SK-N-SH (cell line): ENCODE measurements at regions not wholly inside any gene's neighbourhood (a gene's known extent, or its start where the extent isn't known, plus 50 kb on each side); places are given as distances from the start of the nearest gene placed in this dataset.

ENCODE experiments used
- CTCF ChIA-PET: fragments of 300-600, 350-600 bp; formaldehyde crosslinking; extraction: SDS; loops from one replicate; lab custom pipeline; 2021; lab: Yijun Ruan, JAX
- POLR2A ChIA-PET: fragments of 350-600 bp; sonication (Branson Sonifier 250); formaldehyde crosslinking; extraction: SDS; loops from one replicate; lab custom pipeline; 2020; ENCODE audit warnings: antibody characterized with exemption, inconsistent platforms; lab: Yijun Ruan, JAX
- DNase-seq: peaks from one replicate; pipeline ENCODE4 v3.0.0; 2012
- H2AFZ ChIP-seq: fragments of 200-600 bp; sonication (generic); 2 replicates; pipeline ENCODE4 v1.8.1; 2016; ENCODE audit warnings: antibody characterized with exemption, mild to moderate bottlenecking, low read depth
- H3F3A ChIP-seq: fragments of 200-600 bp; sonication (generic); replicated peaks from 2 replicates; pipeline ENCODE3; 2016; ENCODE audit warnings: antibody characterized with exemption, mild to moderate bottlenecking; ENCODE audit not compliant: insufficient read depth
- H3K27ac ChIP-seq, 2 experiments: fragments of 200-500 bp in 1 of 2; fragments of 200-600 bp in 1 of 2; sonication (Bioruptor generic) in 1 of 2; sonication (generic), shearing (Covaris generic) in 1 of 2; 2 replicates each; pipeline versions ENCODE4 v1.5.1 to v1.6.1; 2014 to 2016; ENCODE audit warnings: low read depth in 2 of 2, inconsistent platforms in 1 of 2, low read length in 1 of 2, mild to moderate bottlenecking in 1 of 2, mixed read lengths in 1 of 2
- H3K27me3 ChIP-seq: fragments of 200-600 bp; sonication (generic), shearing (Covaris generic); 2 replicates; pipeline ENCODE4 v1.6.1; 2016; ENCODE audit warnings: mixed run types; ENCODE audit not compliant: insufficient read depth
- H3K36me3 ChIP-seq, 2 experiments: fragments of 200-500 bp in 1 of 2; fragments of 200-600 bp in 1 of 2; sonication (Bioruptor generic) in 1 of 2; sonication (generic) in 1 of 2; replicated peaks in 1 of 2; 2 replicates each; pipeline versions ENCODE3 to v1.5.1; 2014 to 2016; ENCODE audit warnings: low read length in 1 of 2, mild to moderate bottlenecking in 1 of 2; ENCODE audit not compliant: insufficient read depth in 2 of 2, control insufficient read depth in 1 of 2
- H3K4me1 ChIP-seq, 2 experiments: fragments of 200-500 bp in 1 of 2; fragments of 200-600 bp in 1 of 2; sonication (Bioruptor generic) in 1 of 2; sonication (generic), shearing (Covaris generic) in 1 of 2; 2 replicates each; pipeline versions ENCODE4 v1.5.1 to v1.6.1; 2014 to 2016; ENCODE audit warnings: low read depth in 1 of 2, low read length in 1 of 2, mixed run types in 1 of 2; ENCODE audit not compliant: insufficient read depth in 2 of 2, control insufficient read depth in 1 of 2
- H3K4me2 ChIP-seq: fragments of 200-600 bp; sonication (generic), shearing (Covaris generic); 2 replicates; pipeline ENCODE4 v1.6.1; 2017; ENCODE audit warnings: mixed run types
- H3K4me3 ChIP-seq, 2 experiments: fragments of 200-500 bp in 1 of 2; fragments of 200-600 bp in 1 of 2; sonication (Bioruptor generic) in 1 of 2; sonication (generic), shearing (Covaris generic) in 1 of 2; 2 replicates each; pipeline versions ENCODE4 v1.5.1 to v1.8.1; 2014 to 2016; ENCODE audit warnings: low read depth in 2 of 2, inconsistent platforms in 1 of 2, low read length in 1 of 2, mild to moderate bottlenecking in 1 of 2, mixed read lengths in 1 of 2, moderate library complexity in 1 of 2
- H3K79me2 ChIP-seq: fragments of 200-600 bp; sonication (generic); 2 replicates; pipeline ENCODE4 v1.8.1; 2017; ENCODE audit warnings: mild to moderate bottlenecking; ENCODE audit not compliant: insufficient read depth
- H3K9ac ChIP-seq: fragments of 200-600 bp; sonication (generic); 2 replicates; pipeline ENCODE4 v1.6.1; 2017; ENCODE audit warnings: mixed run types
- H3K9me2 ChIP-seq: fragments of 200-600 bp; sonication (generic); 2 replicates; pipeline ENCODE4 v1.6.1; 2017; ENCODE audit warnings: mixed run types
- H3K9me3 ChIP-seq: fragments of 200-600 bp; sonication (generic); 2 replicates; pipeline ENCODE4 v1.6.1; 2017; ENCODE audit warnings: mixed run types, mild to moderate bottlenecking, moderate library complexity
- H4K20me1 ChIP-seq: fragments of 200-600 bp; sonication (generic); 2 replicates; pipeline ENCODE4 v1.6.1; 2017; ENCODE audit warnings: mild to moderate bottlenecking, mixed run types; ENCODE audit not compliant: insufficient read depth
- GATA2 ChIP-seq: sonication (generic); formaldehyde crosslinking; IDR thresholded peaks from 2 replicates; pipeline ENCODE4 v1.5.0; 2020; ENCODE audit warnings: mild to moderate bottlenecking, missing genetic modification reagents
- JUND ChIP-seq: IDR thresholded peaks from 2 replicates; pipeline ENCODE4 v1.4.0; 2012
- MEF2A ChIP-seq: IDR thresholded peaks from 2 replicates; pipeline ENCODE4 v1.4.0; 2012; ENCODE audit warnings: low read depth, borderline replicate concordance
- NRF1 ChIP-seq: IDR thresholded peaks from 2 replicates; pipeline ENCODE4 v1.6.1; 2012; ENCODE audit warnings: low read depth, mild to moderate bottlenecking, low read length
- POLR2AphosphoS5 ChIP-seq: IDR thresholded peaks from 2 replicates; pipeline ENCODE4 v1.6.1; 2012; ENCODE audit warnings: low read depth, low read length
- RXRA ChIP-seq: IDR thresholded peaks from 2 replicates; pipeline ENCODE4 v1.4.0; 2012; ENCODE audit warnings: low read depth, mild to moderate bottlenecking, borderline replicate concordance
- TAF1 ChIP-seq: IDR thresholded peaks from 2 replicates; pipeline ENCODE4 v1.6.1; 2012; ENCODE audit warnings: low read depth, mild to moderate bottlenecking, low read length, moderate library complexity, borderline replicate concordance
- YY1 ChIP-seq: IDR thresholded peaks from 2 replicates; pipeline ENCODE4 v1.4.0; 2012; ENCODE audit warnings: low read depth, mild to moderate bottlenecking
- WGBS: methylation state at CpG from one replicate; pipeline ENCODE4 v1.1.6; 2017; ENCODE audit warnings: low lambda C conversion rate; 5-methylcytosine and 5-hydroxymethylcytosine counted together
- TF ChIP-seq, protein P1 (sequence below): fragments of 150-350 bp; IDR thresholded peaks from 2 replicates; pipeline ENCODE4 v1.6.1; 2016; ENCODE audit warnings: mild to moderate bottlenecking, low read depth, low read length
- TF ChIP-seq, protein P2 (sequence below): fragments of 200-600 bp; sonication (generic); IDR thresholded peaks from 2 replicates; pipeline ENCODE4 v1.6.1; 2017; ENCODE audit warnings: antibody characterized with exemption, mild to moderate bottlenecking, moderate library complexity

DNA sequence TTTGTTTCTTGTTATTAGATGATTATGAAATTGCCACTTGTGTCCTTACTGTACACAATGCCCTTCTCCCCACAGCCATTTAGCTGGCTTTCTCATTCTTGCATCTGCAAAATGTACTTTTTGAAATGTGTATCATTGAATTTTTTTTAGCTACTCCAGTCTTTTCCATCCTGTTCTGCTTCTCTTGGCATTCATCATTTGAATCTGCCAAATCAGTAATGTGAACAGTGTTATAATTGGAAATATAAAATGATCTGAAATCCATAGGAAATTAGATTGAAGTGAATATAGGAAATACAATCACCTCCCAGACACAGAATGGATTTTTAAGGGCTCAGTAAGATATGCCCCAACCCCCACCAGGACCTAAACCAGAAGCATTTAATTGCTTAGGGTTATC is 253.4 kb downstream of the C12orf50 start:
- H3F3A ChIP-seq: no peaks in the 10 kb centered on the region
- H4K20me1 ChIP-seq: no peaks in the 10 kb centered on the region
- no peaks in the 10 kb centered on the region for H3K9me2 ChIP-seq
- H3K4me2 ChIP-seq: no peak overlapping the region
- H2AFZ ChIP-seq: no peak overlapping the region
- H3K4me1 ChIP-seq: no peaks in the 10 kb centered on the region; a peak in 1 of 4 replicates
- no peaks in the 10 kb centered on the region for H3K79me2 ChIP-seq
- no peak for DNase-seq
- no peak overlapping the region for H3K4me3 ChIP-seq
- no peak overlapping the region for H3K27ac ChIP-seq
- H3K9me3 ChIP-seq: no peaks in the 10 kb centered on the region
- TF ChIP-seq JUND: no peak
- no peaks in the 10 kb centered on the region for H3K36me3 ChIP-seq
- no peak overlapping the region for H3K9ac ChIP-seq
- ChIA-PET CTCF (no interaction called here), POLR2A (no interaction called here)
- no peaks in the 10 kb centered on the region for H3K27me3 ChIP-seq

DNA sequence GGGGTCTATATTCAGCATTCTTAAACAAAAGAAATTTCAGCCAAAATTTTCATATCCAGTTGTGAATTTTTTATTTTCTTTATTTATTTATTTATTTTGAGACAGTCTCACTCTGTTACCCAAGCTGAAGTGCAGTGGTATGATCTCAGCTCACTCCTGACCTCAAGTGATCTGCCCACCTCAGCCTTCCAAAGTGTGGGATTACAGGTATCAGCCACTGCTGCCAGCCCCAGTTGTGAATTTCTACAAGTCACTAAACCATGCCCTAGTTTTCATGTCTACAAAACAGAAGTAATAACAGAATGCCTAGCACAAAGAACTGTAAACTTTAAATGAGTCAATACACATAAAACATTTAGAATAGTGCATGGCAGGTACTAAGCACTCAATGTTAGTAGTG is 254.2 kb downstream of the C12orf50 start:
- Histone ChIP-seq H3K9me3 (no peaks in the 10 kb centered on the region), H2AFZ (no peak overlapping the region), H3K4me3 (no peak overlapping the region), H3K4me1 (no peaks in the 10 kb centered on the region; a peak in 1 of 4 replicates), H3K4me2 (no peak overlapping the region), H3F3A (no peaks in the 10 kb centered on the region), H3K27me3 (no peaks in the 10 kb centered on the region), H3K9ac (no peak overlapping the region), H3K27ac (no peak overlapping the region), H4K20me1 (no peaks in the 10 kb centered on the region), H3K9me2 (no peaks in the 10 kb centered on the region), H3K36me3 (no peaks in the 10 kb centered on the region), H3K79me2 (no peaks in the 10 kb centered on the region)
- DNase-seq: no peak
- TF ChIP-seq TAF1 (no peak), YY1 (no peak), RXRA (no peak), GATA2 (no peak)
- POLR2A ChIA-PET: no interaction called here
- CTCF ChIA-PET: no interaction called here

DNA sequence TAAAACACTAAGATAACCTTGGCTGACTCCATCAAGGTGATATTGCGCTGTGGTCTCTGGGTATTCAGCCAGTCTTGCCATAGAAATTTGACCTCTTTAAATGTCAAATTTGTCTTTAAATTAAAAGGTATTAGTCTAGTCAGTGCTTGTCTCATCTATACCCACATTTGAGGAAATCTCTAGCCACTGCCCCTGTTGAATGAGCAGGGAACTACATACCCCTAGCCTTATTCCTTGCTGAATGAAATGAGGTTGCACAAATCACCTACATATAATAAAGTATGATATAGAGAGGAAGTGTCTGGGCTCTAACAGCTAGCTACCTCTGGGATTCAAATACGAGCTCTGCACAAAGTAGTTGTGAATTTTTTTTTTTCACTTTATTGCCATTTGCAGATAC is 256.8 kb downstream of the C12orf50 start:
- no peaks in the 10 kb centered on the region for H3F3A ChIP-seq
- H3K4me2 ChIP-seq: no peak overlapping the region
- 88% methylated on average over 2 of the region's 2 CpGs for WGBS
- ChIA-PET CTCF (no interaction called here), POLR2A (no interaction called here)
- DNase-seq: no peak
- H3K79me2 ChIP-seq: no peaks in the 10 kb centered on the region
- no peaks in the 10 kb centered on the region for H3K4me1 ChIP-seq
- no peaks in the 10 kb centered on the region for H3K27me3 ChIP-seq
- no peaks in the 10 kb centered on the region for H3K36me3 ChIP-seq
- no peak for TF ChIP-seq POLR2AphosphoS5
- TF ChIP-seq, protein P1, sequence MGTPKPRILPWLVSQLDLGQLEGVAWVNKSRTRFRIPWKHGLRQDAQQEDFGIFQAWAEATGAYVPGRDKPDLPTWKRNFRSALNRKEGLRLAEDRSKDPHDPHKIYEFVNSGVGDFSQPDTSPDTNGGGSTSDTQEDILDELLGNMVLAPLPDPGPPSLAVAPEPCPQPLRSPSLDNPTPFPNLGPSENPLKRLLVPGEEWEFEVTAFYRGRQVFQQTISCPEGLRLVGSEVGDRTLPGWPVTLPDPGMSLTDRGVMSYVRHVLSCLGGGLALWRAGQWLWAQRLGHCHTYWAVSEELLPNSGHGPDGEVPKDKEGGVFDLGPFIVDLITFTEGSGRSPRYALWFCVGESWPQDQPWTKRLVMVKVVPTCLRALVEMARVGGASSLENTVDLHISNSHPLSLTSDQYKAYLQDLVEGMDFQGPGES: no peak
- TF ChIP-seq, protein P2, sequence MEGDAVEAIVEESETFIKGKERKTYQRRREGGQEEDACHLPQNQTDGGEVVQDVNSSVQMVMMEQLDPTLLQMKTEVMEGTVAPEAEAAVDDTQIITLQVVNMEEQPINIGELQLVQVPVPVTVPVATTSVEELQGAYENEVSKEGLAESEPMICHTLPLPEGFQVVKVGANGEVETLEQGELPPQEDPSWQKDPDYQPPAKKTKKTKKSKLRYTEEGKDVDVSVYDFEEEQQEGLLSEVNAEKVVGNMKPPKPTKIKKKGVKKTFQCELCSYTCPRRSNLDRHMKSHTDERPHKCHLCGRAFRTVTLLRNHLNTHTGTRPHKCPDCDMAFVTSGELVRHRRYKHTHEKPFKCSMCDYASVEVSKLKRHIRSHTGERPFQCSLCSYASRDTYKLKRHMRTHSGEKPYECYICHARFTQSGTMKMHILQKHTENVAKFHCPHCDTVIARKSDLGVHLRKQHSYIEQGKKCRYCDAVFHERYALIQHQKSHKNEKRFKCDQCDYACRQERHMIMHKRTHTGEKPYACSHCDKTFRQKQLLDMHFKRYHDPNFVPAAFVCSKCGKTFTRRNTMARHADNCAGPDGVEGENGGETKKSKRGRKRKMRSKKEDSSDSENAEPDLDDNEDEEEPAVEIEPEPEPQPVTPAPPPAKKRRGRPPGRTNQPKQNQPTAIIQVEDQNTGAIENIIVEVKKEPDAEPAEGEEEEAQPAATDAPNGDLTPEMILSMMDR: no peak
- TF ChIP-seq MEF2A: no peak
- TF ChIP-seq NRF1: no peak
- no peak overlapping the region for H3K4me3 ChIP-seq
- H3K9ac ChIP-seq: no peak overlapping the region
- no peaks in the 10 kb centered on the region for H3K9me2 ChIP-seq
- H2AFZ ChIP-seq: no peak overlapping the region
- no peak overlapping the region for H3K27ac ChIP-seq
- no peaks in the 10 kb centered on the region for H3K9me3 ChIP-seq
- no peaks in the 10 kb centered on the region for H4K20me1 ChIP-seq
